ENCODE measurements at regions not wholly inside any gene's neighbourhood (a gene's known extent, or its start where the extent isn't known, plus 50 kb on each side); places are given as distances from the start of the nearest gene placed in this dataset.

DNA sequence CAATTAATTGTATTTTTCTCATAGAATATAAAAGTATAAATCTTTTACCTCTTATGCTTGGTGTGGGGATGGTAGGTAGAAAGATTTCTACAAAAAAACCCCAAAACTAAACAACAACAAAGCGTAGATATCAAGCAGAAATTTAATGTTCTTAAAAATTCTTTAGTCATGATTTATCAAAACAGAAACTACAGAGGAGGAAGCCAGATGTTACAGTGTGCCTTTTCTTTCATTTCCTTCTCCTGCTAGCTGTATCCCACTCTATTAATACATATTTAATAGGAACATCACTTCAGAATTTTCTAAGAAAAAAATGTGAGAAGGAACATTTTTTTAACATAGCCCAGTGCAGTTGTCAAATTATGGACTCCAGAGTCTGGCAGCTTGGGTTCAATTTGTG is 420.6 kb downstream of the TUSC7 start:
- WGBS, 2 donors (ENCODE audit: low coverage in 1 of 2): 0% methylated on average over 1 of the region's 1 CpG
- intact Hi-C loops (cut with DNase I; ENCODE audit: low total_unique reads): no loop called here
- TF ChIP-seq POLR2A (IDR thresholded peaks at IDR 0.05): no peak
- no peak for TF ChIP-seq EP300 (IDR thresholded peaks at IDR 0.05; ENCODE audit: low read depth)
- TF ChIP-seq, protein P1, sequence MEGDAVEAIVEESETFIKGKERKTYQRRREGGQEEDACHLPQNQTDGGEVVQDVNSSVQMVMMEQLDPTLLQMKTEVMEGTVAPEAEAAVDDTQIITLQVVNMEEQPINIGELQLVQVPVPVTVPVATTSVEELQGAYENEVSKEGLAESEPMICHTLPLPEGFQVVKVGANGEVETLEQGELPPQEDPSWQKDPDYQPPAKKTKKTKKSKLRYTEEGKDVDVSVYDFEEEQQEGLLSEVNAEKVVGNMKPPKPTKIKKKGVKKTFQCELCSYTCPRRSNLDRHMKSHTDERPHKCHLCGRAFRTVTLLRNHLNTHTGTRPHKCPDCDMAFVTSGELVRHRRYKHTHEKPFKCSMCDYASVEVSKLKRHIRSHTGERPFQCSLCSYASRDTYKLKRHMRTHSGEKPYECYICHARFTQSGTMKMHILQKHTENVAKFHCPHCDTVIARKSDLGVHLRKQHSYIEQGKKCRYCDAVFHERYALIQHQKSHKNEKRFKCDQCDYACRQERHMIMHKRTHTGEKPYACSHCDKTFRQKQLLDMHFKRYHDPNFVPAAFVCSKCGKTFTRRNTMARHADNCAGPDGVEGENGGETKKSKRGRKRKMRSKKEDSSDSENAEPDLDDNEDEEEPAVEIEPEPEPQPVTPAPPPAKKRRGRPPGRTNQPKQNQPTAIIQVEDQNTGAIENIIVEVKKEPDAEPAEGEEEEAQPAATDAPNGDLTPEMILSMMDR (IDR thresholded peaks at IDR 0.05): no peak

DNA sequence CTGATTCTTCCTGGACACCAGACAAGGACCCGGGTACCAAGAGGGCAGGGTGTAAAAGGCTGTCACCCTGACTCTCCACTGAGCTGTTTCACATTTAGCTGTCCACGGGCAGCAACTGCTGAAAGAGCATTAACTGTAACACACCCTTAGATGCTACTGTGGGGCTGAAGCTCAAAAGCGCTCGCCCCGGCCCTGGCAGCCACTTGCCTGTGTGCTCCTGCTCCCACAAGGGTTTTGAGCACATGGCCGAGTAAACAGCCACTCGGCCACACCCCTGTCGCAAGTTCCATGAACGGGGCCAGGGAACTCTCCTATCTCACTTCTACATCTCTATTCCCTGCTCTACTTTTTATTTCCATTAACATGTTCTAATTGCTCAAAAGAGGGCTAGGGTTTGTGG is 421.7 kb downstream of the TUSC7 start:
- peak; percentile 19 for DNase-seq
- no peaks in the 10 kb centered on the region for H3K36me3 ChIP-seq
- TF ChIP-seq, protein P1 (IDR thresholded peaks at IDR 0.05): no peak
- TF ChIP-seq POLR2A (IDR thresholded peaks at IDR 0.05) (no peak), EP300 (IDR thresholded peaks at IDR 0.05; ENCODE audit: low read depth) (no peak), POLR2AphosphoS5 (IDR thresholded peaks at IDR 0.05) (no peak)
- intact Hi-C loops (cut with DNase I; ENCODE audit: low total_unique reads): loop anchor here (1.0 kb wide), 1 partner anchor 32 kb away; no protein-coding TSS in a partner anchor
- peaks cover 0 to 16% (median 7%) of the 10 kb centered on the region in 4 donors for H3K4me1 ChIP-seq
- H3K27ac ChIP-seq: no peak overlapping the region
- in situ Hi-C loops (cut with MboI; ENCODE audit: low pct_ligation_motif_present in 1 of 4, low pct_unique_long_range_greater_than_20kb in 1 of 4, low sequenced_read_pairs in 3 of 4): no loop called here
- WGBS, 2 donors (ENCODE audit: low coverage in 1 of 2): 34 to 42% methylated on average over 4 to 9 of the region's 9 CpGs
- no peaks in the 10 kb centered on the region for H3K27me3 ChIP-seq
- no peak overlapping the region for H3K4me3 ChIP-seq
- H3K9me3 ChIP-seq: no peaks in the 10 kb centered on the region

More for the DNA sequence above, 420.6 kb downstream of the TUSC7 start:
- Histone ChIP-seq H3K9me3 (no peaks in the 10 kb centered on the region), H3K27me3 (no peaks in the 10 kb centered on the region), H3K4me3 (no peak overlapping the region), H3K27ac (no peak overlapping the region), H3K4me1 (peaks cover 0 to 16% (median 7%) of the 10 kb centered on the region in 4 donors), H3K36me3 (no peaks in the 10 kb centered on the region)
- DNase-seq: no peak
- in situ Hi-C loops (cut with MboI; ENCODE audit: low pct_ligation_motif_present in 1 of 4, low pct_unique_long_range_greater_than_20kb in 1 of 4, low sequenced_read_pairs in 3 of 4): no loop called here

DNA sequence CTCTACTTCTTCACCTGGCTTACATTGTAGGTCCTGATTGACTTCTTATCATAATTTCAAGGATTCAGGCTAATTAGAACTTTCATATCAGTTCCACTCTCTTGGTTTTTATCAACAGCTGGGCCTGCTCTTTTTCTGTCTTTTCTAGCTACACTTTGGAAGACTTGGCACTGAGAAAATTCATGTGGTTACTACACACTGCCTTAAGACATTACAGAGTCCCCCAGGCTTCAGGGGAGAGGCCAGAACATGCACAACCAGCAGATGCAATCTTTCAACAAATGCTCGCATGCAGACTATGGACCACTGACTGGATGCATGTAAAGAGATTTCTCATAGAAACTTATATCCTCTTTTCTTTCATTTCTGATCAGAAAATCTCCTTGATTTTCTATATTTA is 423.5 kb downstream of the TUSC7 start:
- 77 to 100% methylated on average over 1 of the region's 1 CpG for WGBS, 2 donors (ENCODE audit: low coverage in 1 of 2)
- in situ Hi-C loops (cut with MboI; ENCODE audit: low pct_ligation_motif_present in 1 of 4, low pct_unique_long_range_greater_than_20kb in 1 of 4, low sequenced_read_pairs in 3 of 4): no loop called here
- no peak for DNase-seq

DNA sequence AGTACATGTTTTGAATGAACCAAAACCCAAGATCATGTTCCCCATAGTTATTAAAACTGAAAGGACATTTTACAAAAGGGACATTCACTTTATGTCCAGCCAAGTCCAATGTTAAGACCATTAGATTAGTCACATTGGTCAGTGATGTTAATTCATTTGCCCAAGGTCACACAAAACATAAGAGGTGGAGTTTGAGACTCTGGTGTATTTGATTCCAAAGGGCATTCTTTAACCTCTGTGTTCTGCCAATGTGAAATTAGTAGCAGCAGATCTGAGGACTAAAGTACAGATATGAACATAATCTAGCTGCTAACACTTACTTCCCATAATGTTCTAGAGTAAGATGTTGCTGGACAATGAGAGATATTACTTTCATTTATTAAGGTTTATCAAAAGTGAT is 425.6 kb downstream of the TUSC7 start:
- no peak for DNase-seq
- intact Hi-C loops (cut with DNase I; ENCODE audit: low total_unique reads) (loop anchor here (5.0 kb wide), 1 partner anchor 1603 kb away; no protein-coding TSS in a partner anchor), in situ Hi-C loops (cut with MboI; ENCODE audit: low pct_ligation_motif_present in 1 of 4, low pct_unique_long_range_greater_than_20kb in 1 of 4, low sequenced_read_pairs in 3 of 4) (no loop called here)
- TF ChIP-seq POLR2A (IDR thresholded peaks at IDR 0.05) (no peak), POLR2AphosphoS5 (IDR thresholded peaks at IDR 0.05) (no peak), EP300 (IDR thresholded peaks at IDR 0.05; ENCODE audit: low read depth) (no peak)
- TF ChIP-seq, protein P1 (IDR thresholded peaks at IDR 0.05): no peak
- H3K36me3 ChIP-seq: no peaks in the 10 kb centered on the region
- H3K27ac ChIP-seq: no peak overlapping the region
- H3K4me3 ChIP-seq: no peak overlapping the region
- no peaks in the 10 kb centered on the region for H3K9me3 ChIP-seq
- peaks cover 0 to 6% (median 0%) of the 10 kb centered on the region in 4 donors for H3K4me1 ChIP-seq
- no peaks in the 10 kb centered on the region for H3K27me3 ChIP-seq

More for the DNA sequence above, 423.5 kb downstream of the TUSC7 start:
- Histone ChIP-seq H3K27me3 (no peaks in the 10 kb centered on the region), H3K27ac (no peak overlapping the region), H3K4me3 (no peak overlapping the region), H3K4me1 (peaks cover 0 to 16% (median 7%) of the 10 kb centered on the region in 4 donors), H3K9me3 (no peaks in the 10 kb centered on the region), H3K36me3 (no peaks in the 10 kb centered on the region)
- intact Hi-C loops (cut with DNase I; ENCODE audit: low total_unique reads): no loop called here
- TF ChIP-seq POLR2AphosphoS5 (IDR thresholded peaks at IDR 0.05): no peak
- TF ChIP-seq, protein P1 (IDR thresholded peaks at IDR 0.05): no peak
- no peak for TF ChIP-seq POLR2A (IDR thresholded peaks at IDR 0.05)
- TF ChIP-seq EP300 (IDR thresholded peaks at IDR 0.05; ENCODE audit: low read depth): no peak

Measured in transverse colon (tissue), 4 donors.